Activated CD4-positive, alpha-beta T cell treated with anti-CD3 and anti-CD28 coated beads, Interleukin-2, amount 10 ng/mL, durations not matched to agents 7 days and 5 days (primary cell): ENCODE measurements at regions not wholly inside any gene's neighbourhood (a gene's known extent, or its start where the extent isn't known, plus 50 kb on each side); places are given as distances from the start of the nearest gene placed in this dataset.

Experiments used
- CTCF ChIA-PET: fragments of 350-600 bp; sonication (Branson Sonifier 250); formaldehyde crosslinking; loops from one replicate; lab custom pipeline; 2021; ENCODE audit warnings: antibody characterized with exemption; lab: Charles Lee
- POLR2A ChIA-PET: fragments of 350-600 bp; sonication (Branson Sonifier 250); formaldehyde crosslinking; loops from one replicate; lab custom pipeline; 2021; ENCODE audit warnings: antibody characterized with exemption; lab: Charles Lee
- DNase-seq: peaks from one replicate; pipeline ENCODE4 v3.0.0-alpha.2; 2020
- H3K27ac Mint-ChIP-seq: one replicate; pipeline ENCODE4 v1.8.0; 2021; ENCODE audit warnings: mild to moderate bottlenecking, moderate library complexity, mixed read lengths
- H3K27me3 Mint-ChIP-seq: one replicate; pipeline ENCODE4 v1.8.0; 2021; ENCODE audit warnings: mixed read lengths
- H3K36me3 Mint-ChIP-seq: one replicate; pipeline ENCODE4 v1.8.0; 2021; ENCODE audit warnings: low read depth, mixed read lengths
- H3K4me1 Mint-ChIP-seq: one replicate; pipeline ENCODE4 v1.8.0; 2021; ENCODE audit warnings: mixed read lengths
- H3K4me3 Mint-ChIP-seq: one replicate; pipeline ENCODE4 v1.8.0; 2021; ENCODE audit warnings: mild to moderate bottlenecking, moderate library complexity, mixed read lengths
- H3K9me3 Mint-ChIP-seq: one replicate; pipeline ENCODE4 v1.8.0; 2021; ENCODE audit warnings: mixed read lengths

DNA sequence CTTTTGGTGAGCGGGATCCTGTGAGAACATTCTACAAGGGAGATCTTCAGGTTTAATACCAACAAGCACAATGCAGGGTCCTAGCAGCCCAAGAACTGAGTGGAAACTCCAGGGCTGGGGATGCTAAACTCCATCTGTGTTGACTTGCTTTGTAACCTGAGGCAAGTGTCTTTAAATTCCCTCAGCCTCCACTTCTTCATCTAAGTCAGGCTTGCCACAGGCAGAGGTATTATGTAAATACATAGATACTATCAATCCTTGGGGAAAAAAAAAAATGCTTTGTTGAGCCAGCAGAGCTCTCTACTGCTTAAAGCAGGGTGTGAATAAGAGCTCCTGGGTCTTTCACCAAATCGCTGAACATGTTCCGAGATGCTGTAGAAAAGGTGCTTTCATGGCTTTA is 114.2 kb upstream of the PHACTR1 start:
- CTCF ChIA-PET = no interaction called here
- Mint-ChIP-seq H3K4me1 (no peaks in the 10 kb centered on the region), H3K27me3 (peaks cover 9% of the 10 kb centered on the region), H3K27ac (no peak overlapping the region), H3K4me3 (no peak overlapping the region), H3K36me3 (no peaks in the 10 kb centered on the region), H3K9me3 (no peaks in the 10 kb centered on the region)
- DNase-seq = no peak
- POLR2A ChIA-PET = no interaction called here

DNA sequence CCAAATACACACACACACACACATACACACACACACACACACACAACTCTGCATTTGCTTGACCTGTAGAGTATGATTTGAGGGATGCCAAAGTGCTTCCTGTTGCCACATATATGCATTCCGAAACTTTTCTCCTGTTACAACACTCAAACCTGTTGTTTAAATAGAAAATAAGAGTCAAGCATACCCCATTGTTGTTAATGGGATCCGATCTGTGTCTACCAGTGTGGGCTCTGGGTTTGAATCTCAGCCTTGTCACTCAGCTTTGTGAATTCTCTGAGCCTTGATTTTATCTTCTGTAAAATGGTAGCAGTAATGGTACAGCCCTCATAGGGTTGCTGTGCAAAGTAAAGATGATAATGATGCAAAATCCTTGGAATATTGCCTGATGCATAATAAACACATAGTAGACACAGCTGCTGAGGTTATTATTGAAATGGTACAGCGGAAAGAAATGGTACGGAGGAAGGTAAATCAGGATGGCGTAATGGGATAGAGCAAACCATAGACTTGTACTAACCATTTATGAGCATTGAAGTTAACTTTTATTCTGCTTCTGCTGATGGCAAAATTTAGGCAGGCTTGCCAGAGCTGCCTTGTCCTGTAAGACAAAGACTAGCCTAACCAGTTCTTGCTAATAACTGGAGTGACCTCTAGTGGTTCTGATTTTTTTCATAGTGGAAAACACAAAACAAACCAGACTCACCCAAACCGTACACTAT is 113.5 kb upstream of the PHACTR1 start:
- H3K27me3 Mint-ChIP-seq = peaks cover 9% of the 10 kb centered on the region
- no peak for DNase-seq
- no peak overlapping the region for H3K4me3 Mint-ChIP-seq
- ChIA-PET CTCF (no interaction called here), POLR2A (no interaction called here)
- no peaks in the 10 kb centered on the region for H3K36me3 Mint-ChIP-seq
- H3K9me3 Mint-ChIP-seq = no peaks in the 10 kb centered on the region
- no peak overlapping the region for H3K27ac Mint-ChIP-seq
- H3K4me1 Mint-ChIP-seq = no peaks in the 10 kb centered on the region

DNA sequence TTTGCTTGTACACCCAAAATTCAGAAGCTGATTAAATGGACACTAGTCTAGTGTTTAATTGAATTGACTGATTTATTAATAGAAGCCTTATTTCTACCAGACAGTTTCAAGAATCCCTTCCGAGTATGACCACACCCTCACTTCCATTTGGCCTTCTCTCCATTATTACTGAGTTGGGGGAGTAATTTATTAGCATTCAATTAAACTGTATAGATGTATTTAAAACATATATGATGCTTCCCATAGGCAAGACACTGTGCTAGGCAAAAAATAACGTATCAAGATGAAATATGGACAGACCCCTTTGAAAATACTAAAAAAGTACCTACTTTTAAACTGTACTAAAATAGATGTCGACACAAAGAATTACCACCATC is 112.9 kb upstream of the PHACTR1 start:
- H3K27me3 Mint-ChIP-seq = peaks cover 9% of the 10 kb centered on the region
- no peak overlapping the region for H3K4me3 Mint-ChIP-seq
- no peaks in the 10 kb centered on the region for H3K9me3 Mint-ChIP-seq
- POLR2A ChIA-PET = no interaction called here
- no peaks in the 10 kb centered on the region for H3K36me3 Mint-ChIP-seq
- CTCF ChIA-PET = no interaction called here
- no peak for DNase-seq
- H3K27ac Mint-ChIP-seq = no peak overlapping the region
- peaks cover under 1% of the 10 kb centered on the region for H3K4me1 Mint-ChIP-seq

DNA sequence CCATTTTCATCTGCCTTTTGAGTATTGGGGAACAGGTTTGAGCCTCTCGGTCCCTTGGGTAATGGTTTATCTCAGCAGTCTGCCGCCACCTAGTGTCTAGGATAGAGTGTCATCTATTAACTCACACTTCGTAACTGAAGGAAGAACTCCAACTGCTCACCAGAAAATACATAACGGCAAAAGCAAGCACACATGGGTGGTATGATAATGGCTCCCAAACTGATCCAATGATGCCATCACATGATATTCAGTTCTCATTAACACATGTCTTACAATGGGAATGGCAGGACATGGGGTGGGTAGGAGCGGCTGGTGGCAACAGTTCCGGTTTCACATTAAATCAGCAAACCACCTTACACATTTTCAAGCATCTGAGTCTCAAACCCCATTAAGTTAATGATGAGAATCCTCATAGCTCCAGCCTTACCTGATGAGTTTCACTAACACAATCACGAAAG is 110.7 kb upstream of the PHACTR1 start:
- Mint-ChIP-seq H3K27me3 (peaks cover 8% of the 10 kb centered on the region), H3K4me1 (peaks cover 2% of the 10 kb centered on the region), H3K4me3 (no peak overlapping the region), H3K36me3 (no peaks in the 10 kb centered on the region), H3K9me3 (no peaks in the 10 kb centered on the region), H3K27ac (no peak overlapping the region)
- POLR2A ChIA-PET = no interaction called here
- peak; percentile 61 for DNase-seq
- CTCF ChIA-PET = no interaction called here

DNA sequence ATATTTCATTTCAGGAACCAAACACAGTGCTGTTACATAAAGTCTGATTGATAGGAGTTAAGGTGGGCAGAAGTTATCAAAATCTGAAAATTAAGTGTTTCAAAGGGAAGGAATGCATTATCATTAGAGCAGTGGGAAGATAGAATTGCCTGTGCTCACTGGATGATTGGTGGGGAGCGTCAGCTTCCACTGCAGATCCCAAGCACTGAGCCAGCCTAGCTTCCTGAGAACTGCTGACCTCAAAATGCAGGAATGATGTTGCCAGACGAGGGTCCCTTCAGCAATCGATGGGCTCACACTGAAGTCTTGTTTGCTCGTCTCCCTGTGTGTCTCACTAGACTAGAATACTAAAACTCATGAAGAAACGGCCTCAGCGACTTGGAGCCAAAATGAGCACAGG is 110.0 kb upstream of the PHACTR1 start:
- ChIA-PET POLR2A (no interaction called here), CTCF (no interaction called here)
- no peaks in the 10 kb centered on the region for H3K9me3 Mint-ChIP-seq
- H3K36me3 Mint-ChIP-seq = no peaks in the 10 kb centered on the region
- no peak for DNase-seq
- H3K4me1 Mint-ChIP-seq = peaks cover 2% of the 10 kb centered on the region
- no peak overlapping the region for H3K4me3 Mint-ChIP-seq
- no peak overlapping the region for H3K27ac Mint-ChIP-seq
- H3K27me3 Mint-ChIP-seq = peaks cover 7% of the 10 kb centered on the region

DNA sequence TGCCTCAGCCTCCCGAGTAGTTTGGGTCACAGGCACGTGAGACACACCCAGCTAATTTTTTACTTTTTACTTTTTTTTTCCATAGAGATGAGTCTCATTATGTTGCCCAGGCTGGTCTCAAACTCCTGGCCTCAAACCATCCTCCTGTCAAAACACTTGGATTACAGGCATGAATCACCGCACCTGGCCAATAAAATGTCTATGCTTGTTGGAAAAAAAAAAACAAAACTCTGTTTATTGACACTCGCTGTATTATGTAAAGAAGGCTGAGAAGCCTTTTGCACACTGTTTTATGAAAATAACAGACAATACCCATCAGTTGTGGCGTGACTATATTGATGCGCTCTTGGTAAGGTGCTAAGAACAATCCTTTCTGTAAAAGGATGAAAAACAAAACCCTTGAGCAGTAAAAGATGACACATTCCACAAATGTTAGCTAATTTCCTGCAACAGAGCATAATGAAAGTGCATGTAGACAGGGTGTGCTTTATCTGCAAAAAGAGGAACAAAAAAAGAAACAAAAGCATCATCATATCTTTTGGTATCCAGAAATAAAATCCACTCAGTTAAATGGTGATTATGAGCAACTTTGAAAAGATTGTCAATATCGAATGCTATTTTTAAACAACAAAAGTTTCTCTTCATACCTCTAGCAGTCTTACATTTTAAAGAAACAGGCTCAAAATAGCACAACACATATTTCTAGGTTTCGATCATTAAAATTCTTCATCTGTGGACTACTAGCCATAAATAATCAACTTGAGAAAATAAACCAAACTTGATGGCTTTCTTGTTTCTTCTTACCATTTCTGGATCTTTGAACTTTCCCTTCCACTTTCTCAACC is 108.3 kb upstream of the PHACTR1 start:
- H3K4me1 Mint-ChIP-seq = peaks cover 2% of the 10 kb centered on the region
- no peak overlapping the region for H3K4me3 Mint-ChIP-seq
- CTCF ChIA-PET = interaction anchor here (0.9 kb wide), 1 partner anchor 24 kb away, joined by 3 read pairs; no protein-coding TSS in a partner anchor
- no peak overlapping the region for H3K27ac Mint-ChIP-seq
- POLR2A ChIA-PET = no interaction called here
- H3K27me3 Mint-ChIP-seq = peaks cover 7% of the 10 kb centered on the region
- no peaks in the 10 kb centered on the region for H3K9me3 Mint-ChIP-seq
- no peaks in the 10 kb centered on the region for H3K36me3 Mint-ChIP-seq
- DNase-seq = no peak

DNA sequence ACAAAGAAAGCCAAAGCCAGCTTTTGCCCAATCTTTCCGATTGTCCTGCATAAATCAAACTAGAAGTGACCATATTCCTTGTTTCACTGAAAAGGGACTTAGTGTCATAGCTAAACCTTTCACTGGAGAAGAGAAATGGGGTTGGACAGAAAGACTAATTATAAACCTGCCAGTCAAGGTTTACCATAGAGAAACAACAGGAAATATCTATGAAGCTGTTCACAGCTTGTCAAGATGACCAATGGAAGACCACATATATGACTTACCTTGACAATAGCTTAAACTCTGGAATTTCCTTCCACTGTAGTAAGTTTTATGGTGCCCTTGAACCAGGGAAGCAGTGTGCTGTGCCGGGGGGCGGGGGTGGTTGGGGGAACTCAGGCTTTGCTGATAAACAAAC is 107.7 kb upstream of the PHACTR1 start:
- H3K27me3 Mint-ChIP-seq = peaks cover 7% of the 10 kb centered on the region
- CTCF ChIA-PET = interaction anchor here (0.9 kb wide), 1 partner anchor 23 kb away, joined by 3 read pairs; no protein-coding TSS in a partner anchor
- no peak overlapping the region for H3K4me3 Mint-ChIP-seq
- no peaks in the 10 kb centered on the region for H3K36me3 Mint-ChIP-seq
- no peak for DNase-seq
- POLR2A ChIA-PET = no interaction called here
- H3K27ac Mint-ChIP-seq = no peak overlapping the region
- peaks cover 2% of the 10 kb centered on the region for H3K4me1 Mint-ChIP-seq
- no peaks in the 10 kb centered on the region for H3K9me3 Mint-ChIP-seq

DNA sequence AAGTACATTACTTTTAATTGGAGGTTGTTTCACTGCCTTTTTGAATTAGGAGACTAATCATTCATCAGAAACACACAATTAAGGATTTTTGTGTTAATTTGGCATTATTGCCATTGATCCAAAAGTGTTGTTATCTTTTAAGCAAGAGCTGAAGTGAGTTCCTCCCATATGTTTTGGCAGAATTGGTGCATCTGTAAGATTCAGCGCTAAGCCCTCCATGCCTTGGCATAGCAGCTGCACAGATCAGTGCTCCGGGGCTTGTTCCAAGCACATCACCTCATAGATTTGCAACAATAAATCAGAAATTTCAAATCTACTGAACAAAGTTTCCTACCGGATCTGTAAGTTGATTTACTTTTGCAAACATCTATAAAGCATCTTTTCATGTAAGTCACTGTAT is 106.8 kb upstream of the PHACTR1 start:
- Mint-ChIP-seq H3K27ac (no peak overlapping the region), H3K27me3 (peaks cover 7% of the 10 kb centered on the region), H3K4me3 (no peak overlapping the region), H3K36me3 (no peaks in the 10 kb centered on the region), H3K9me3 (no peaks in the 10 kb centered on the region), H3K4me1 (peaks cover 2% of the 10 kb centered on the region)
- POLR2A ChIA-PET = no interaction called here
- CTCF ChIA-PET = no interaction called here
- DNase-seq = no peak

DNA sequence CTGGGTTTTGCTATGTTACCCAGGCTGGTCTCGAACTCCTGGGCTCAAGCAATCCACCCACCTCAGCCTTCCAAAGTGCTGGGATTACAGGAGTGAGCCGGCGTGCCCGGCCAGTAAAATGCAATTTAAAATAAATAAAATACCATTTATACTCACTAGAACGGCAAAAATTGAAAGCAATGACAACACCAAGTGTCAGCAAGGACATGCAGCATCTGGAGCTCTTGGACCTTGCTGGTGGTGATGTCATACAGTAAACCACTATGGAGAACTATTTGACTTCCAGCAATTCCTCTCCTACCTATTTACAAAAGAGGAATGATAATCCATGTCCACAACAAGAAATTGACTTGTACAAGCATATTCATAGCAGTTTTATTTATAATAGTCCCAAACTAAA is 105.7 kb upstream of the PHACTR1 start:
- Mint-ChIP-seq H3K27ac (no peak overlapping the region), H3K4me3 (no peak overlapping the region), H3K4me1 (peaks cover 2% of the 10 kb centered on the region), H3K36me3 (no peaks in the 10 kb centered on the region), H3K27me3 (peaks cover 7% of the 10 kb centered on the region), H3K9me3 (no peaks in the 10 kb centered on the region)
- DNase-seq = no peak
- ChIA-PET CTCF (interaction anchor here (0.6 kb wide), 1 partner anchor 321 kb away, joined by 3 read pairs; the partner anchor contains the start of gene EDN1), POLR2A (no interaction called here)

DNA sequence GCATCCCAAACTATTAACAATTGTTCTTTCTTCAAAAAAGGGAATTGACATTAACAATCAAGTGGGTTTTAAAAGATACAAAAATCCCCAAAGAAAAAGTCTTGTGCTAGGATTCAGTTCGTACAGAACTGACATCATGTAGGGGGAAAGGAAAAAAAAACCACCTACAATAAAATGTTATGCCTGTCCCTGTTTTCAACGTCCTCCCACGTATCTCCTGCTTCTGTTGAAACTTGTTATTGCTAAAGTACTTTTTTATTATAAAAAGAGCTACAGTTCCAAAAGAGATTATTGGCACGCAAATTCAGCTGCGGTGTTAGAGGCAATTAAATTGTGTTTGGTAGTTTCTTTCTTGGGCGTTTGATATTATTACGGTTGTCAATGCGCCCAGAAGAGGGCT is 102.8 kb upstream of the PHACTR1 start:
- Mint-ChIP-seq H3K4me1 (peaks cover under 1% of the 10 kb centered on the region), H3K36me3 (no peaks in the 10 kb centered on the region), H3K4me3 (no peak overlapping the region), H3K9me3 (no peaks in the 10 kb centered on the region), H3K27ac (no peak overlapping the region), H3K27me3 (peaks cover 4% of the 10 kb centered on the region)
- CTCF ChIA-PET = no interaction called here
- POLR2A ChIA-PET = no interaction called here
- no peak for DNase-seq

DNA sequence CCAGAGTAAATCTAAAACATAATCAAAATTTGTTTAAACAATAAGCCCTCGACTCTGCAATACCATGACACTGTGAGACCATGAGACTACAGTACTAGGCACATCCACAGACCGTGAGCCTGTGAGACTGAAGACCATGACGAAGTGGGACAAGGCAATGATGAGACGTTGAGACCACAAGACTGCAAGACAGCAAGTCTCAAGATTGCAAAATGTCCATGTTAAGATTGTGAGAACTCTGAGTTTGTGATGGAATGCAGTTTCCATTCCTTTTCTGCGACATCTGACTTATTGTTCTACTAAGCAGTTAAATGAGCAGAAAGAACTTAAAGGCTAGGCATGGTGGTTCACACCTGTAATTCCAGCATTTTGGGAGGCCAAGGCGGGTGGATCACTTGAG is 102.1 kb upstream of the PHACTR1 start:
- no peak overlapping the region for H3K4me3 Mint-ChIP-seq
- DNase-seq = no peak
- no peak overlapping the region for H3K27ac Mint-ChIP-seq
- H3K4me1 Mint-ChIP-seq = no peaks in the 10 kb centered on the region
- peaks cover 3% of the 10 kb centered on the region for H3K27me3 Mint-ChIP-seq
- H3K9me3 Mint-ChIP-seq = no peaks in the 10 kb centered on the region
- POLR2A ChIA-PET = no interaction called here
- H3K36me3 Mint-ChIP-seq = no peaks in the 10 kb centered on the region
- CTCF ChIA-PET = no interaction called here

DNA sequence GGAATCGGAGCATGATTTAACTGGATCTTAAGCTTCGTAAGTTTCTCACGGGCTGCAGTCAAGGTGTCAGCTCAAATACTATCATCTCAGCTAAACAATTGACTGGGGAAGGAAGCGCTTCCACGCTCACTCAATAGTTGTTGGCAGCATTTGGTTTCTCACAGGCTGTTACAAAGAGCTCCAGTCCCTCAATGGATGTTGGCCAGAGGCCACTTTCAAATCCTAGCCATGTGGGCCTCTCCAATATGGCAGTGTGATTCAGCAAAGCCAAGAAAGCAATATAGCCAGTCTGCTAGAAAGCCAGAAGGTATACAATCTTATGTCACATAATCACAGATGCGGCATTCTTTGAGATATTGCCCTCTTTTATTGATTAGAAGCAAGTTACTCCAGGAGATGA is 98.3 kb upstream of the PHACTR1 start:
- Mint-ChIP-seq H3K4me3 (no peak overlapping the region), H3K36me3 (no peaks in the 10 kb centered on the region), H3K9me3 (no peaks in the 10 kb centered on the region), H3K4me1 (no peaks in the 10 kb centered on the region), H3K27ac (no peak overlapping the region), H3K27me3 (peaks cover 4% of the 10 kb centered on the region)
- POLR2A ChIA-PET = no interaction called here
- DNase-seq = no peak
- CTCF ChIA-PET = no interaction called here

DNA sequence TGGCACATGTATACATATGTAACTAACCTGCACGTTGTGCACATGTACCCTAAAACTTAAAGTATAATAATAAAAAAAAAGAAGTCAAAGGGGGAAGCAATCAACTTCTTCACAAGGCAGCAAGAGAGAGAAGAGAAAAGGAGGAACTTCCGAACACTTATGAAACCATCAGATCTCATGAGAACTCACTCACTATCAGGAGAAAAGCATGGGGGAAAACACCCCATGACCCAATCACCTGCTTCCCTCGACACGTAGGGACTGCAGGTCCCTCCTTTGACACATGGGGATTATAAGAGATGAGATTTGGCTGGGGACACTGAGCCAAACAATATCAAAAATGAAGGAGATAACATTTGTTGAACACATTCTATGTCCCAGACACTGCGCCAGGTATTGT is 94.8 kb upstream of the PHACTR1 start:
- Mint-ChIP-seq H3K9me3 (no peaks in the 10 kb centered on the region), H3K4me1 (no peaks in the 10 kb centered on the region), H3K27me3 (peaks cover 8% of the 10 kb centered on the region), H3K36me3 (no peaks in the 10 kb centered on the region), H3K27ac (no peak overlapping the region), H3K4me3 (no peak overlapping the region)
- ChIA-PET POLR2A (no interaction called here), CTCF (no interaction called here)
- DNase-seq = no peak
